ENCODE measurements at regions not wholly inside any gene's neighbourhood (a gene's known extent, or its start where the extent isn't known, plus 50 kb on each side); places are given as distances from the start of the nearest gene placed in this dataset.

DNA sequence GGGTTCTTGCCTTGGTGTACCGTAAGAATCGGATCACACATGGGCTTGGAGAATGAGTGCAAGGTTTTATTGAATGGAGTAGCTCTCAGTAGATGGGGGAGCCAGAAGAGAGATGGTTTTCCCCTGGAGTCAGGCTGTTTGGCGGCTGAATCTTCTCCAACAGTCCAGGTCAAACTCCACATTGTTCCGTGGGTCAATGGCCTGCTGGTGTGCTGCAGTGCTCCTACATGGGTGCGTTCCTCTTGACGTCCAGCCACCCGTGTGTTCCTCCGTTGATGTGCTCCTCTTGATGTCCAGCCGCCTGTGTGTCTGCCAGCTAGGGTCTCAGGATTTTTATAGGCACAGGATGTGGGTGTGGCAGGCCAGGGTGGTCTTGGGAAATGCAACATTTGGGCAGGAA, 69.3 kb upstream of the AGBL1 start:
- TF ChIP-seq, protein P1, sequence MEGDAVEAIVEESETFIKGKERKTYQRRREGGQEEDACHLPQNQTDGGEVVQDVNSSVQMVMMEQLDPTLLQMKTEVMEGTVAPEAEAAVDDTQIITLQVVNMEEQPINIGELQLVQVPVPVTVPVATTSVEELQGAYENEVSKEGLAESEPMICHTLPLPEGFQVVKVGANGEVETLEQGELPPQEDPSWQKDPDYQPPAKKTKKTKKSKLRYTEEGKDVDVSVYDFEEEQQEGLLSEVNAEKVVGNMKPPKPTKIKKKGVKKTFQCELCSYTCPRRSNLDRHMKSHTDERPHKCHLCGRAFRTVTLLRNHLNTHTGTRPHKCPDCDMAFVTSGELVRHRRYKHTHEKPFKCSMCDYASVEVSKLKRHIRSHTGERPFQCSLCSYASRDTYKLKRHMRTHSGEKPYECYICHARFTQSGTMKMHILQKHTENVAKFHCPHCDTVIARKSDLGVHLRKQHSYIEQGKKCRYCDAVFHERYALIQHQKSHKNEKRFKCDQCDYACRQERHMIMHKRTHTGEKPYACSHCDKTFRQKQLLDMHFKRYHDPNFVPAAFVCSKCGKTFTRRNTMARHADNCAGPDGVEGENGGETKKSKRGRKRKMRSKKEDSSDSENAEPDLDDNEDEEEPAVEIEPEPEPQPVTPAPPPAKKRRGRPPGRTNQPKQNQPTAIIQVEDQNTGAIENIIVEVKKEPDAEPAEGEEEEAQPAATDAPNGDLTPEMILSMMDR (IDR thresholded peaks at IDR 0.05; ENCODE audit: borderline replicate concordance, insufficient read depth, low read depth, low read length), result no peak
- H3K4me3 ChIP-seq (ENCODE audit: low read depth, low read length), result no peak overlapping the region

DNA sequence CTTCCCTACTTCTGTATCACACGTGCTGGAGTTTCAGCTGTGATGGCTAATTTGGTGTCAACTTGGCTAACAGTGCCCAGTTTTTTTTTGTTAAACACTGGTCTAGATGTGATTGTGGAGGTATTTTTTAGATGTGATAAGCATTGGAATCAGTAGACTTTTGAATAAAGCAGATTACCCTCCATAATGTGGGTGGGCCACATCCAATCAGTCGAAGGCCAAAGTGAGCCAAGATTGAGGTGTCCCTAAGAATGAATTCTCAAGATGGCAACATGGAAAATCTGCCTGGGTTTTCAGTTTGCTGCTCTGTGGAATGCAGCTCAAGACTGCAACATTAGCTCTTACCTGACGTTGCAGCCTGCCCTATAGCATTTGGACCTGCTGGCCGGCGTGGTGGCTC, 68.8 kb upstream of the AGBL1 start:
- TF ChIP-seq, protein P1 (IDR thresholded peaks at IDR 0.05; ENCODE audit: borderline replicate concordance, insufficient read depth, low read depth, low read length), result no peak
- H3K4me3 ChIP-seq (ENCODE audit: low read depth, low read length), result no peak overlapping the region

DNA sequence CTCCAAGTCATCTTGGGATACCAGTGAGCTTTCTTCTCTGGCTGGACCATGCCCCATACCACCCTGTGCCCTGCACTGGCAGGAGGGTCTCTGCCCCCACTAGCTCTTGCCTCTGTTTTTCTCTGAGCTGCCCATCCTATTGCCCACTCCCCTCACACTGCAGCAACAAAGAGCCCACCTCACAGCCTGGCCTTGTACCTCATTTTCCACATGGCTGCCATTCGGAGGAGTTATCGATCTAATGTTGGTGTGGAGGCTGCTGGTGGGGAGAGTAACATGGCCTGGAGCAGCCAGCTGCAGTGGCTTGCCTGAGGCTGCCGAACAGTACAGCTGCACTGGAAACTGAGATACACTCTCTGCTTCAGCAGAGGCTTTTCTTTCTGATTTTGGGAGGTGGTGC, 65.7 kb upstream of the AGBL1 start:
- TF ChIP-seq, protein P1 (IDR thresholded peaks at IDR 0.05; ENCODE audit: borderline replicate concordance, insufficient read depth, low read depth, low read length), result no peak
- H3K4me3 ChIP-seq (ENCODE audit: low read depth, low read length), result no peak overlapping the region

DNA sequence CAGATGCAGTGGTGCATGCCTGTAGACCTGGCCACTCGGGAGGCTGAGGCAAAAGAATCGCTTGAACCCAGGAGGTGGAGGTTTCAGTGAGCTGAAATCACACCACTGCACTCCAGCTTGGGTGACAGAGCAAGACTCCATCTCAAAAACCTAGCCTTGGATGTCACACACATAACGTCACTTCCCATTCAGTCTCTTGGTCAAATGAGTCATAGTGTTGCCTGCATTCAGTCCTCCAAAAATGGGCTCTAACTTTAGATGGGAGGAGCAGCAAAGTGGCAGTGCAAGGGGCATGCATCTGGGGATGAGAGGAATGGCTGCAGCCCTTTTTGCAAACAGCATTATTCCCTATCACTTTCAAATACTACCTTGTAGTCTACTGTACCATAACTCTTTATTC, 62.9 kb upstream of the AGBL1 start:
- no peak overlapping the region for H3K4me3 ChIP-seq (ENCODE audit: low read depth, low read length)
- TF ChIP-seq, protein P1 (IDR thresholded peaks at IDR 0.05; ENCODE audit: borderline replicate concordance, insufficient read depth, low read depth, low read length), result no peak

DNA sequence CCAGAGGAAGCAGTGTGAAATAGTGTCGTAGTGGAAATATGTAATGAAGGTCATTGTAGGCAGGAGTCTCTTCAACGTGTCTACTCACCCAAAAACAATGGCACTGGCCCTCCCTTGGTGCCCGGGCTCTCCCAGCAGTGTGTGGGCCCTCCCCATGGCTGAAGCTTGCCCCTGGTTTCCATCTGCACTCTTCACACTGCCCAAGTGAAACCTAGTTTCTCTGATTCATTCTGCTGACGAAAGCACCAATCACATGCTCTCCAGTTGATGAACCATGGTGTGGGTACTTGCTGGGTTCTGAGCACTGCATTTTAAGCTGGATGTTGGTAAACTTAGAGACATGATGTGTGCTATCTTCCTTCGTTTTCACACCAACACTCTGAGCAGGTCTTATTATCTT, 61.0 kb upstream of the AGBL1 start:
- TF ChIP-seq, protein P1 (IDR thresholded peaks at IDR 0.05; ENCODE audit: borderline replicate concordance, insufficient read depth, low read depth, low read length), result no peak
- H3K4me3 ChIP-seq (ENCODE audit: low read depth, low read length), result no peak overlapping the region

DNA sequence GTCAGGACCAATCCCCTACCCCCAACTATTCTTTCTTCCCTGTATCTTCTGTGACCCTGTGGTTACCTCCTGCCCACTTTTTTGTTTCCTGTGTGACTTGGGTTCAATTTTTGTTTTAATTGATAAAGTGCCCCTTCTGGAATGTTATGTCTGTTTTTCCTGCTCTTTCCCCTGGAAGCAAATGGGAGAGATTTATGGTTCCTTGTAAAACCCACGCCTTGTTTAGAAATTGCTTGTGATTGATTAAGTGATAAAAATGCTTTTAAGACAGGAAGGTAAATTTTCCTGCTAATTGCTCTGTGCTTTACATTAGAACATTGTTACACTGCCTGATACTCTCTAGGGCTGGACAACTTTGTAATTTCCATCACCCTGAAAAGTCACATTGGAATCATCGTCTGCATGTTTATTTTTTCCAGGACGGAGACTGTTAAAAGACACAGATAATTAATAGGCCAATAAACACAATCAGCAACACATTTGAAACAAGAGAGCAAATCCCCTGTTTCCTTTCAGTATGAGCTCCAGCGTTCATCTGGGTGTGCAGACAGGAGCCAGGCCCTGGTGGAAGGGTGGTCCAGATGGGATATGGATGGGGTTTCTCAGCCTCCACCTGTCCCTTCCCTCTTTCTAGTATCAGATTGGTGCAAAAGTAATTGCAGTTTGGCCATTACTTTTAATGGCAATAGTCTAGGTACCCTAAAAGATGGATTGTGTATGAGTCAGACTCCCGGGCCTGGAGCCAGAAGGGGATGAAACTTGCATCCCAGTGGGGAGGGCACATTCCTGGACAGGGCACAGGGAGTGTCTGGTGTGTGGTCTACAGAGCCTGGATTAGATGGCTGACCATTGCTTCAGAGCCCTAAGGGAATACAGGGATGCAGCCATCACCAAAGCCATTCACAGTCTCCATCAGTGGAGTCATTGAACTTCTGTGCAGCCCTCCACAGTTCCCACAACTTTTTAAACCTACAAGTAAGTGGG, 58.1 kb upstream of the AGBL1 start:
- TF ChIP-seq, protein P1 (IDR thresholded peaks at IDR 0.05; ENCODE audit: borderline replicate concordance, insufficient read depth, low read depth, low read length), result no peak
- H3K4me3 ChIP-seq (ENCODE audit: low read depth, low read length), result no peak overlapping the region

DNA sequence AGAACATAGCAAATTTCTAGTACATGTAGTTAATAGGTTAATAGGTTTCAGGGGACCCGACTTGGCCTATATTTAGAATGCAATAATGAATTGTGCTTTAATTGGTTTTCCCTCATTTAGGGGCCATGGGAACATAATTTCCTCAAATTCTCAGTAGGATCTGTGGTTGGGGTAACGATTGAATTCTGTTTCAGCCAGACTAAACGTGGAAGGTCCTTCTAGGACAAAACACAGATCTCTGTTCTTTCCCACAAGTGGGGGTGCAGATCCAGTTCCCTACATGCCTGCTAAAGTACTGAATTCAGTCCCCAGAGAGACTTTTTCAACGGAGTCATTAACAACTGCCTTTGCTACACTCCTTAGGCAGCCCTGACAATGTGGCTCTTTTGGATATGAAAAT, 50.7 kb upstream of the AGBL1 start:
- no peak overlapping the region for H3K4me3 ChIP-seq (ENCODE audit: low read depth, low read length)
- TF ChIP-seq, protein P1 (IDR thresholded peaks at IDR 0.05; ENCODE audit: borderline replicate concordance, insufficient read depth, low read depth, low read length), result no peak
